DOHH2 (cell line): ENCODE measurements at regions not wholly inside any gene's neighbourhood (a gene's known extent, or its start where the extent isn't known, plus 50 kb on each side); places are given as distances from the start of the nearest gene placed in this dataset.

ENCODE experiments used
- H3F3A ChIP-seq: fragments of 200-600 bp; sonication (generic), shearing (Covaris generic); 2 replicates; pipeline ENCODE4 v1.6.0; 2016; ENCODE audit warnings: antibody characterized with exemption, mild to moderate bottlenecking; ENCODE audit not compliant: control insufficient read depth, insufficient read depth
- H3K27ac ChIP-seq: fragments of 200-600 bp; sonication (generic); 2 replicates; pipeline ENCODE4 v1.5.1; 2014; ENCODE audit warnings: low read depth, mild to moderate bottlenecking, low read length, moderate library complexity
- H3K27me3 ChIP-seq: fragments of 200-600 bp; sonication (generic); 2 replicates; pipeline ENCODE4 v1.6.1; 2014; ENCODE audit warnings: mild to moderate bottlenecking, low read length, mixed read lengths; ENCODE audit not compliant: control insufficient read depth
- H3K36me3 ChIP-seq: fragments of 200-600 bp; sonication (generic); 2 replicates; pipeline ENCODE4 v1.6.1; 2014; ENCODE audit warnings: mild to moderate bottlenecking, low read length, moderate library complexity, mixed read lengths; ENCODE audit not compliant: control insufficient read depth
- H3K4me1 ChIP-seq: fragments of 200-600 bp; sonication (generic); 2 replicates; pipeline ENCODE4 v1.6.1; 2014; ENCODE audit warnings: mild to moderate bottlenecking, low read length, mixed read lengths; ENCODE audit not compliant: control insufficient read depth
- H3K4me2 ChIP-seq: fragments of 200-600 bp; sonication (generic); 2 replicates; pipeline ENCODE4 v1.6.0; 2014; ENCODE audit warnings: mild to moderate bottlenecking, low read length, moderate library complexity
- H3K4me3 ChIP-seq: fragments of 200-600 bp; sonication (generic); 2 replicates; pipeline ENCODE4 v1.5.1; 2014; ENCODE audit warnings: mild to moderate bottlenecking, low read length, mixed read lengths
- H3K79me2 ChIP-seq: fragments of 200-600 bp; sonication (generic); 2 replicates; pipeline ENCODE4 v1.6.1; 2014; ENCODE audit warnings: mild to moderate bottlenecking, low read length, mixed read lengths; ENCODE audit not compliant: control insufficient read depth
- H3K9me2 ChIP-seq: fragments of 200-600 bp; sonication (generic); replicated peaks from 2 replicates; pipeline ENCODE4 v1.6.1; 2014; ENCODE audit warnings: mild to moderate bottlenecking, low read length, mixed read lengths; ENCODE audit not compliant: control insufficient read depth
- H3K9me3 ChIP-seq: fragments of 200-600 bp; sonication (generic); 2 replicates; pipeline ENCODE4 v1.6.1; 2014; ENCODE audit warnings: antibody characterized with exemption, low read length, mixed read lengths; ENCODE audit not compliant: control insufficient read depth, insufficient read depth
- H4K20me1 ChIP-seq: fragments of 200-600 bp; sonication (generic); 2 replicates; pipeline ENCODE4 v1.6.0; 2014; ENCODE audit warnings: low read depth, mild to moderate bottlenecking, antibody characterized with exemption, low read length, moderate library complexity; ENCODE audit not compliant: control insufficient read depth, insufficient read depth
- CTCF ChIP-seq: fragments of 200-600 bp; sonication (generic); IDR thresholded peaks from one replicate; pipeline ENCODE4 v1.5.1; 2014; ENCODE audit warnings: antibody characterized with exemption, mild to moderate bottlenecking, low read depth, low read length; ENCODE audit not compliant: poor library complexity, severe bottlenecking
- EZH2phosphoT487 ChIP-seq: fragments of 200-600 bp; sonication (generic); IDR thresholded peaks from 2 replicates; pipeline ENCODE4 v1.6.1; 2017; ENCODE audit warnings: borderline replicate concordance, mild to moderate bottlenecking, antibody characterized with exemption, low read length, moderate library complexity, mixed read lengths

GRCh38 chr14:62329427-62329826 lies 567.2 kb downstream of the SNAPC1 start:
- Histone ChIP-seq H3K4me1 (no peaks in the 10 kb centered on the region), H3K4me2 (no peak overlapping the region), H3F3A (no peaks in the 10 kb centered on the region), H3K27me3 (no peaks in the 10 kb centered on the region), H3K4me3 (no peak overlapping the region), H4K20me1 (no peaks in the 10 kb centered on the region), H3K9me3 (no peaks in the 10 kb centered on the region), H3K9me2 (no peaks in the 10 kb centered on the region), H3K27ac (no peak overlapping the region), H3K36me3 (no peaks in the 10 kb centered on the region), H3K79me2 (no peaks in the 10 kb centered on the region)
- TF ChIP-seq CTCF = no peak
- no peak for TF ChIP-seq EZH2phosphoT487

GRCh38 chr14:62347562-62348011 lies 585.4 kb downstream of the SNAPC1 start:
- TF ChIP-seq EZH2phosphoT487 = no peak
- no peak for TF ChIP-seq CTCF

GRCh38 chr14:62357362-62357761 lies 595.1 kb downstream of the SNAPC1 start:
- TF ChIP-seq CTCF = no peak
- TF ChIP-seq EZH2phosphoT487 = no peak
- Histone ChIP-seq H3K4me3 (no peak overlapping the region), H3K36me3 (no peaks in the 10 kb centered on the region), H3K27ac (no peak overlapping the region), H3K4me2 (no peak overlapping the region), H3K9me2 (no peaks in the 10 kb centered on the region; the same call in 1 of the 2 replicates), H3K79me2 (no peaks in the 10 kb centered on the region), H3F3A (no peaks in the 10 kb centered on the region), H4K20me1 (no peaks in the 10 kb centered on the region), H3K27me3 (no peaks in the 10 kb centered on the region), H3K4me1 (no peaks in the 10 kb centered on the region), H3K9me3 (peaks cover 4% of the 10 kb centered on the region; the same call in 1 of the 2 replicates)

More at GRCh38 chr14:62347562-62348011, 585.4 kb downstream of the SNAPC1 start:
- Histone ChIP-seq H3K36me3 (no peaks in the 10 kb centered on the region), H3F3A (no peaks in the 10 kb centered on the region), H3K9me3 (peaks cover 3% of the 10 kb centered on the region; the same call in 1 of the 2 replicates), H3K79me2 (no peaks in the 10 kb centered on the region), H3K4me3 (no peak overlapping the region), H3K27me3 (no peaks in the 10 kb centered on the region), H4K20me1 (no peaks in the 10 kb centered on the region), H3K4me2 (no peak overlapping the region), H3K27ac (no peak overlapping the region), H3K4me1 (no peaks in the 10 kb centered on the region), H3K9me2 (no peaks in the 10 kb centered on the region)

DNA sequence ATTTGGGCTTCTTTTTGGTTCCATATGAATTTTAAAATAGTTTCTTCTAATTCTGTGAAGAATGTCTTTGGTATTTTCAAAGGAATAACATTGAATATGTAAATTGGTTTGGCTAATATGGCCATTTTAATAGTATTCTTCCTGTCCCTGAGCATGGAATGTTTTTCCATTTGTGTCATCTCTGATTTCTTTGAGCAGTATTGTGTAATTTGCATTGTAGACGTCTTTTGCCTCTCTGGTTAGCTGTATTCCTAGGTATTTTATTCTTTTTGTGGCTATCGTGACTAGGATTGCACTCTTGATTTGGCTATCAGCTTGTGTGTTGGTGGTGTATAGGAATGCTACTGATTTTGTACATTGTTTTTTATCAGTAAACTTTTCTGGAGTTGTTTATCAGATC lies 601.9 kb downstream of the SNAPC1 start:
- Histone ChIP-seq H3K4me1 (no peaks in the 10 kb centered on the region), H3K79me2 (no peaks in the 10 kb centered on the region), H3K4me2 (no peak overlapping the region), H3K9me3 (no peaks in the 10 kb centered on the region), H3K4me3 (no peak overlapping the region), H3F3A (no peaks in the 10 kb centered on the region), H3K27me3 (no peaks in the 10 kb centered on the region), H3K27ac (no peak overlapping the region), H3K36me3 (no peaks in the 10 kb centered on the region), H4K20me1 (no peaks in the 10 kb centered on the region), H3K9me2 (no peaks in the 10 kb centered on the region)
- no peak for TF ChIP-seq CTCF
- no peak for TF ChIP-seq EZH2phosphoT487
